Muscle of arm (tissue), 1 donor: ENCODE measurements at regions not wholly inside any gene's neighbourhood (a gene's known extent, or its start where the extent isn't known, plus 50 kb on each side); places are given as distances from the start of the nearest gene placed in this dataset.

Experiments
- DNase-seq: peaks from one replicate; pipeline ENCODE4 v3.0.0-alpha.2; 2013

DNA sequence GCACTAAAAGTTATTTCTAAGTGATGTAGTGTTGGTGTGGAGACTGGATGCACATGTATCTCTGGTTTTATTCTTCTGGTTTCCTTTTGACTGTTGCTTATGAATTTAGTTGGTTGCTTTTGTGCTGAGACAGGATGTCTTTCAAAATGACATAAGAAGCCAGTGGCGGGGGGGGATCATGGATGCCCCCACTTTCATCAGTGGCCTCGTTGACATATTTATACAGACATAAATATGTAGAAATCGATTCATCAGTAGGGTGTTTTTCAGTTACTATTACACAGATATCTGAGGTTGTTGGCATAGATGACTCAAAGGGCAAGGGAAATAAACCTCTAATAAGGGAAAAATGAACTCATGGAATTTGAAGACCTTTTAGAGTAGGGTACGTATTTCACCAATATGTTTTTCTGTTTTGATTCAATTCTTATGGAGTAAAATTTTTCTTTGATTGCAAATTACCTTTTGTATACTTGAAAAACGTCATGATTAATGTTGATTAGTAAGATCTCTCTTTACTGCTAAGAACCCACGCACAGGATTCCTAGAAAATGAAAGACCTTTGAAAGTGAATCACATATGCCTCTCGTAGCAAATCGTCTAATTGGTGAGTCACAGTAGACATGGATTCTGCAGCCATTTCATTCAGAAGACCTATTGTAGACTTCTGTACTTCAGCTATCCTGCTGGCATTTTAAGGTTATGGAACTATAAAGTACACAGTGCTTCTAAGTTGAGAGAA lies 97.4 kb upstream of the RBMS3 start:
- DNase-seq = no peak

GRCh38 chr3:29185706-29186105 lies 95.2 kb upstream of the RBMS3 start:
- DNase-seq = no peak

DNA sequence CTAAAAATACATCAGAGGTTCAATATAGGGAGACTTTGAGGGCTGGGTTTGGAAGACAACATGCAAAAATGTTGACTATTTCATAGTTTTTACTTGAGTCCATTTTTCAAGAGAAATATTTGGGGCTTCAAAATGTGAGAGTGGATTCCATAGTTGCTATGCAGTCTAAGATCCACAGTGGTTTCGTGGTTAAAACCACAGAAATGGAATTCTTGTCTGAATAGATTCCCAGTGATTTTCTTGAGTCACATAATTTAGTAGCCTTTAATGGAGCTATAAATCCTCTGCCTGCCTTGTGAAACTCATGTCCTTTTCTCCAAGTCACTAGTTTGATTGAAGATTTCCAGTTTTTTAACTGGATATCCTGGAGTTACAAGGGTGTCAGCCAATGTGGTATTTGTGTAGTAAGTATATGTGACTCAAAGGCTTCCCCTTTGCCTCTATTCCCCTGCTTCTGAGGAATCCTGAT lies 94.7 kb upstream of the RBMS3 start:
- no peak for DNase-seq

GRCh38 chr3:29186982-29187725 lies 93.7 kb upstream of the RBMS3 start:
- DNase-seq = no peak

DNA sequence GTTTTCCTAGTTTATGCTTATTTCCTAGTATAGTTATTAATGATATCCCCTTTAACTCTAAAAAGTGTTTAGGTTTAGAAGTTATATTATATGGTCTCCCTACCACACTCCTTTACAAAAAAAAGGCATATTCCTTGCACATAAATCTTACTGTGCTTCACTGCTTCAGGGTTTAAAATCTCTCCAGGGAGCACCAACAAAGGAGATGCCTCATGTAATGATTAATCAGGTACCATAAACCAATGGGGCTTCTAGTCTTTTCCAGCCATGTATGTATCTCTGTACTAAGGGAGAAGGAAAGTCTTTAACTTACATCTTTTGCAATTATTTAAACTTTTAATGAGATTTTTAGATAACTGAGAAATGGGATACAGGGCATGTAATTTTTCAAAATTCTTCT lies 91.5 kb upstream of the RBMS3 start:
- no peak for DNase-seq

- DNase-seq = no peak
Measured at GRCh38 chr3:29194139-29194538, 86.7 kb upstream of the RBMS3 start.

- DNase-seq = no peak
Measured at GRCh38 chr3:29195056-29195455, 85.8 kb upstream of the RBMS3 start.

GRCh38 chr3:29201604-29202003 lies 79.3 kb upstream of the RBMS3 start:
- no peak for DNase-seq

GRCh38 chr3:29202378-29202777 lies 78.5 kb upstream of the RBMS3 start:
- DNase-seq = no peak

DNA sequence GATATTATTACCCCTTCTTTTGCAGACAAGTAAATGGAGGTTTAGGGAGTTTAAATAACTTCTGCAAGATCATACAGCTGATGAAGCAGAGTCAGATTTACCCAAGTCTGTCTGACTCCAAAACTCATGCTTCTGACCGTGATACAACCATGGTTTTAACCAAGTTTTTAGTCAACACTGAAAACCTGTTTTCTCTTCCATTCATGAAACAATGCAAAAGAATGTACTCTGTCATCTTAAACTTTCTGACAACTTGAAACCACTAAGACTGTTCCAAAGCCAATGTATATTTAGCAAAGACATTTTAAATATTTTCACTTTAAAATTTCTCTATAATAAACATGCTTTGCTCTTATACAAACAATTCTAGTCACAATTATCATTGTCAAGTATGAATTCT lies 77.0 kb upstream of the RBMS3 start:
- DNase-seq = no peak

DNA sequence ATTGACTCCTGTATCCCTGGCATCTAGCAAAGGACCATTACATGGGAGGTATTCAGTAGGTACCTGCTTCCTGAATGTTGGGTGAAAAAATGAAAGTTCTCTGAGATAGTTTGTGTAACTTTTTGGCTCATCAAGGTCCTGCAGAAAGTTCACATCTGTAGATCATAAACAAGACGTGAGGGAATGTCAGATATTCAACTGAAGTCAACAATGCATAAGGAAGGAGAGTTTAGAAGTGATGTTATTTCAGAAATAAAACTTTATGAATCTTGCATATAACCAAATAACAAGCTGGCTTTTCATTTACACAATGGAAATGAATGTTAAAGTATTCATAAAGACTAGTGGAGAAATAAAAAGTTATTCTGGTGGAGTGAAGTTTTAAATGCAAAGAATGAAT lies 73.4 kb upstream of the RBMS3 start:
- DNase-seq = no peak

DNA sequence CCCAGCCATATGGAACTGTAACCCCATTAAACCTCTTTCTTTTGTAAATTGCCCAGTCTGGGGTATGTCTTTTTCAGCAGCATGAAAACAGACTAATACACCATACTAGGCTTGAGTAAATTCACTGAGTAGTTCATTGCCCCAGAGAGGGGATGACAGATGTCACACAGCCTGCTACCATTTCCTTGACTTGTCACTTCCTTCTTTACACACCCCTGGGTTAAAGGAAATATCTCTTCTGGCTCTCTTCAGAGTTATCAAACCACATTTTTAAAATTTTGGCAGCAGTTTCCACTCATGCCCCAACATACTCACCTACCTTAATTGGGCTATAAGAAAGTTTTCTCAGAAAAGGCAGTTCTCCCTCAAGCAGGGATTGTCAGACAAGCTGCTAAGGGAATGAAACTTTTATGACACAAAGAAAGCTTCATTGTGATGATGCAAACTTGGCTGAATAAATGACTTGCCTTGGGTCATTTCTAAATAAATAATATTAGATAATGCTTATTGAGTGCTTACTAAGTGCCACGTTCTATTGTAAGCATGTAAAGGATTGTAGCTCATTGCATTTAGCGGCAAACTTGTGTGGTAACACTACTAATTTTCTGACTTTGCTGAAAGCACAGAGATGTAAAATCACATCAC lies 68.0 kb upstream of the RBMS3 start:
- DNase-seq = no peak

GRCh38 chr3:29214009-29214658 lies 66.7 kb upstream of the RBMS3 start:
- DNase-seq = no peak

- no peak for DNase-seq
Measured at GRCh38 chr3:29215948-29216347, 64.9 kb upstream of the RBMS3 start.

- DNase-seq = peak; percentile 57
Measured at GRCh38 chr3:29226706-29227105, 54.2 kb upstream of the RBMS3 start.

- no peak for DNase-seq
Measured at GRCh38 chr3:29227307-29227706, 53.6 kb upstream of the RBMS3 start.
